NCI-H1694 treated with DMSO at 0.1 percent for 48 hours (cell line): ENCODE measurements at regions not wholly inside any gene's neighbourhood (a gene's known extent, or its start where the extent isn't known, plus 50 kb on each side); places are given as distances from the start of the nearest gene placed in this dataset.
"Not testable (repeated sequence)": the region's sequence is repeated elsewhere in the genome, so short reads cannot be mapped to it uniquely, and the experiment has no call there.

Source experiments
- DNase-seq: peaks from one replicate; lab custom pipeline; 2025; lab: John Stamatoyannopoulos, UW

- DNase-seq, result no peak
Measured at GRCh38 chr2:12543076-12543977, 173.4 kb upstream of the TRIB2 start.

GRCh38 chr2:12543978-12544558 is 172.7 kb upstream of the TRIB2 start:
- DNase-seq, result no peak

GRCh38 chr2:12547566-12548170 is 169.1 kb upstream of the TRIB2 start:
- no peak for DNase-seq

- no peak for DNase-seq
Measured at GRCh38 chr2:12548906-12549305, 167.8 kb upstream of the TRIB2 start.

GRCh38 chr2:12549641-12550040 is 167.1 kb upstream of the TRIB2 start:
- no peak for DNase-seq

- no peak for DNase-seq
Measured at GRCh38 chr2:12552092-12552491, 164.6 kb upstream of the TRIB2 start.

- DNase-seq, result no peak
Measured at GRCh38 chr2:12554224-12555011, 162.3 kb upstream of the TRIB2 start.

GRCh38 chr2:12555012-12555645 is 161.6 kb upstream of the TRIB2 start:
- DNase-seq, result no peak

GRCh38 chr2:12556762-12557161 is 160.0 kb upstream of the TRIB2 start:
- DNase-seq, result no peak

GRCh38 chr2:12557688-12558087 is 159.0 kb upstream of the TRIB2 start:
- DNase-seq, result no peak

GRCh38 chr2:12558519-12558918 is 158.2 kb upstream of the TRIB2 start:
- no peak for DNase-seq

GRCh38 chr2:12560618-12561017 is 156.1 kb upstream of the TRIB2 start:
- DNase-seq, result no peak

GRCh38 chr2:12567411-12567810 is 149.3 kb upstream of the TRIB2 start:
- DNase-seq, result no peak

GRCh38 chr2:12569510-12569909 is 147.2 kb upstream of the TRIB2 start:
- not testable (repeated sequence) for DNase-seq

GRCh38 chr2:12569929-12570328 is 146.8 kb upstream of the TRIB2 start:
- DNase-seq, result not testable (repeated sequence)

- no peak for DNase-seq
Measured at GRCh38 chr2:12577091-12577490, 139.6 kb upstream of the TRIB2 start.

- DNase-seq, result no peak
Measured at GRCh38 chr2:12577567-12578253, 139.0 kb upstream of the TRIB2 start.

GRCh38 chr2:12579018-12579417 is 137.7 kb upstream of the TRIB2 start:
- DNase-seq, result no peak

GRCh38 chr2:12584338-12584737 is 132.4 kb upstream of the TRIB2 start:
- no peak for DNase-seq

GRCh38 chr2:12585784-12586183 is 131.0 kb upstream of the TRIB2 start:
- no peak for DNase-seq

GRCh38 chr2:12587228-12587627 is 129.5 kb upstream of the TRIB2 start:
- no peak for DNase-seq
